ENCODE measurements at regions not wholly inside any gene's neighbourhood (a gene's known extent, or its start where the extent isn't known, plus 50 kb on each side); places are given as distances from the start of the nearest gene placed in this dataset.

DNA sequence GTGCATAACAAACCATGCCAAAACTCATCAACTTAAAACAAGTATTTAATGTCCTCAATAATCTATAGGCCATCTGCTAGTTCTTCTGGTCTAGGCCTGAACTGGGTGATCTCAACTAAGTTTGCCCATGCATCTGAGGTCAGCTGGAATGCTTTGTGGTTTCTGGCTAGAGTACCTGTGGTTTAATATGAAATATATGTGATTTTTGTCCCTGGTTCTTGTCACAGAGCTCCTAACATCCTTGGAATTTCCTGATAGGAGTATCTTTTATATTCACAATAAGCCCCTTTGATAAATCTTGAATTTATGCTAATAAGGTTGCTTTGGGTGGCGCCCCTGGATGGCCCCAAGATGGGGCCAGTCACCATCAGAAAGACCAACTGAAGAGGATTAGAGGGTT is 535.9 kb downstream of the DNAH5 start:
- no peak for TF ChIP-seq CREB1 (CRISPR knock-in tag; IDR thresholded peaks at IDR 0.05)
- TF ChIP-seq, protein P1, sequence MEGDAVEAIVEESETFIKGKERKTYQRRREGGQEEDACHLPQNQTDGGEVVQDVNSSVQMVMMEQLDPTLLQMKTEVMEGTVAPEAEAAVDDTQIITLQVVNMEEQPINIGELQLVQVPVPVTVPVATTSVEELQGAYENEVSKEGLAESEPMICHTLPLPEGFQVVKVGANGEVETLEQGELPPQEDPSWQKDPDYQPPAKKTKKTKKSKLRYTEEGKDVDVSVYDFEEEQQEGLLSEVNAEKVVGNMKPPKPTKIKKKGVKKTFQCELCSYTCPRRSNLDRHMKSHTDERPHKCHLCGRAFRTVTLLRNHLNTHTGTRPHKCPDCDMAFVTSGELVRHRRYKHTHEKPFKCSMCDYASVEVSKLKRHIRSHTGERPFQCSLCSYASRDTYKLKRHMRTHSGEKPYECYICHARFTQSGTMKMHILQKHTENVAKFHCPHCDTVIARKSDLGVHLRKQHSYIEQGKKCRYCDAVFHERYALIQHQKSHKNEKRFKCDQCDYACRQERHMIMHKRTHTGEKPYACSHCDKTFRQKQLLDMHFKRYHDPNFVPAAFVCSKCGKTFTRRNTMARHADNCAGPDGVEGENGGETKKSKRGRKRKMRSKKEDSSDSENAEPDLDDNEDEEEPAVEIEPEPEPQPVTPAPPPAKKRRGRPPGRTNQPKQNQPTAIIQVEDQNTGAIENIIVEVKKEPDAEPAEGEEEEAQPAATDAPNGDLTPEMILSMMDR (IDR thresholded peaks at IDR 0.05) = no peak
- no peak for TF ChIP-seq ATF2 (CRISPR knock-in tag; IDR thresholded peaks at IDR 0.05; ENCODE audit: borderline replicate concordance, low read depth)
- TF ChIP-seq SMAD3 (CRISPR knock-in tag; IDR thresholded peaks at IDR 0.05; ENCODE audit: borderline replicate concordance) = no peak

Data from WTC11 (cell line).